ENCODE measurements at regions not wholly inside any gene's neighbourhood (a gene's known extent, or its start where the extent isn't known, plus 50 kb on each side); places are given as distances from the start of the nearest gene placed in this dataset.
A peak's percentile ranks its signal among the peaks of the same experiment; 100 is the strongest.
"Not testable (repeated sequence)": the region's sequence is repeated elsewhere in the genome, so short reads cannot be mapped to it uniquely, and the experiment has no call there.

GRCh38 chrX:4668802-4669536 lies 955.5 kb upstream of the PRKX start:
- no peak for DNase-seq

- DNase-seq: no peak
Observed at GRCh38 chrX:4663085-4663484, 949.6 kb upstream of the PRKX start.

GRCh38 chrX:4661771-4662170 lies 948.3 kb upstream of the PRKX start:
- no peak for DNase-seq

GRCh38 chrX:4656419-4656818 lies 943.0 kb upstream of the PRKX start:
- DNase-seq: no peak

- no peak for DNase-seq
Observed at GRCh38 chrX:4655743-4656142, 942.3 kb upstream of the PRKX start.

GRCh38 chrX:4642114-4642513 lies 928.7 kb upstream of the PRKX start:
- no peak for DNase-seq

- DNase-seq: no peak
Observed at GRCh38 chrX:4638036-4638435, 924.6 kb upstream of the PRKX start.

GRCh38 chrX:4627414-4627813 lies 914.0 kb upstream of the PRKX start:
- no peak for DNase-seq

GRCh38 chrX:4622486-4623167 lies 909.2 kb upstream of the PRKX start:
- no peak for DNase-seq

GRCh38 chrX:4613651-4614050 lies 900.2 kb upstream of the PRKX start:
- DNase-seq: not testable (repeated sequence)

GRCh38 chrX:4588893-4589292 lies 875.4 kb upstream of the PRKX start:
- DNase-seq: no peak

GRCh38 chrX:4588466-4588865 lies 875.0 kb upstream of the PRKX start:
- DNase-seq: no peak

GRCh38 chrX:4588056-4588455 lies 874.6 kb upstream of the PRKX start:
- no peak for DNase-seq

- no peak for DNase-seq
Observed at GRCh38 chrX:4579999-4580398, 866.5 kb upstream of the PRKX start.

- no peak for DNase-seq
Observed at GRCh38 chrX:4579480-4579879, 866.0 kb upstream of the PRKX start.

- DNase-seq: no peak
Observed at GRCh38 chrX:4572691-4573090, 859.2 kb upstream of the PRKX start.

GRCh38 chrX:4570151-4570550 lies 856.7 kb upstream of the PRKX start:
- DNase-seq: no peak

- no peak for DNase-seq
Observed at GRCh38 chrX:4560192-4560591, 846.7 kb upstream of the PRKX start.

- no peak for DNase-seq
Observed at GRCh38 chrX:4550018-4550417, 836.6 kb upstream of the PRKX start.

- DNase-seq: peak in 1 of 2 experiments; percentile 1
Observed at GRCh38 chrX:4547213-4547836, 833.9 kb upstream of the PRKX start.

GRCh38 chrX:4546178-4546577 lies 832.7 kb upstream of the PRKX start:
- DNase-seq: not testable (repeated sequence)

GRCh38 chrX:4528247-4528646 lies 814.8 kb upstream of the PRKX start:
- DNase-seq: no peak

GRCh38 chrX:4485912-4486311 lies 772.5 kb upstream of the PRKX start:
- no peak for DNase-seq

GRCh38 chrX:4484266-4484665 lies 770.8 kb upstream of the PRKX start:
- no peak for DNase-seq
